Neural cell (in vitro differentiated cells): ENCODE measurements at regions not wholly inside any gene's neighbourhood (a gene's known extent, or its start where the extent isn't known, plus 50 kb on each side); places are given as distances from the start of the nearest gene placed in this dataset.

Source experiments
- H2AFZ ChIP-seq: fragments of 200-600, 300-800 bp; sonication (generic), shearing (Covaris generic); 2 replicates; pipeline ENCODE4 v1.6.0; 2014; ENCODE audit warnings: low read depth, mild to moderate bottlenecking, antibody characterized with exemption, low read length, moderate library complexity
- H3F3A ChIP-seq: fragments of 200-600 bp; shearing (Covaris generic); 2 replicates; pipeline ENCODE4 v1.6.1; 2016; ENCODE audit warnings: mild to moderate bottlenecking, moderate library complexity, mixed read lengths, antibody characterized with exemption, low read length; ENCODE audit not compliant: insufficient read depth, poor library complexity, severe bottlenecking
- H3K27ac ChIP-seq: fragments of 200-600, 300-800 bp; sonication (generic), shearing (Covaris generic); 2 replicates; pipeline ENCODE4 v1.5.1; 2014; ENCODE audit warnings: mild to moderate bottlenecking, low read length, moderate library complexity
- H3K27me3 ChIP-seq: fragments of 300-800, 200-600 bp; sonication (generic), shearing (Covaris generic); 2 replicates; pipeline ENCODE4 v1.6.0; 2014; ENCODE audit warnings: mild to moderate bottlenecking, low read depth, low read length, moderate library complexity; ENCODE audit not compliant: insufficient read depth
- H3K36me3 ChIP-seq: fragments of 300-800, 200-600 bp; sonication (generic), shearing (Covaris generic); 2 replicates; pipeline ENCODE4 v1.5.1; 2014; ENCODE audit warnings: mild to moderate bottlenecking, antibody characterized with exemption, low read length, moderate library complexity; ENCODE audit not compliant: insufficient read depth
- H3K4me2 ChIP-seq: fragments of 300-800, 200-600 bp; sonication (generic), shearing (Covaris generic); 2 replicates; pipeline ENCODE4 v1.6.0; 2014; ENCODE audit warnings: mild to moderate bottlenecking, low read length
- H3K4me3 ChIP-seq: fragments of 300-800, 200-600 bp; sonication (generic), shearing (Covaris generic); 2 replicates; pipeline ENCODE4 v1.5.1; 2014; ENCODE audit warnings: mild to moderate bottlenecking, low read length, moderate library complexity
- H3K79me2 ChIP-seq: fragments of 200-600 bp; shearing (Covaris generic); replicated peaks from 2 replicates; pipeline ENCODE4 v1.6.0; 2014; ENCODE audit warnings: mild to moderate bottlenecking, low read length, moderate library complexity; ENCODE audit not compliant: insufficient read depth
- H3K9ac ChIP-seq: fragments of 300-800, 200-600 bp; sonication (generic), shearing (Covaris generic); 2 replicates; pipeline ENCODE4 v1.6.1; 2016; ENCODE audit warnings: mild to moderate bottlenecking, low read length, mixed read lengths
- H3K9me2 ChIP-seq: fragments of 200-600 bp; shearing (Covaris generic); 2 replicates; pipeline ENCODE4 v1.6.1; 2016; ENCODE audit warnings: mild to moderate bottlenecking, low read length, mixed read lengths; ENCODE audit not compliant: insufficient read depth
- H3K9me3 ChIP-seq: fragments of 200-600, 300-800 bp; sonication (generic), shearing (Covaris generic); 2 replicates; pipeline ENCODE4 v1.6.1; 2016; ENCODE audit warnings: mild to moderate bottlenecking, mixed run types, low read length, moderate library complexity, mixed read lengths
- H4K20me1 ChIP-seq: fragments of 200-600 bp; shearing (Covaris generic); 2 replicates; pipeline ENCODE4 v1.6.1; 2016; ENCODE audit warnings: mild to moderate bottlenecking, mixed run types; ENCODE audit not compliant: insufficient read depth
- EP300 ChIP-seq: fragments of 450-650 bp; conservative IDR thresholded peaks from 2 replicates; pipeline ENCODE4 v1.6.1; 2014; ENCODE audit warnings: antibody characterized with exemption, mild to moderate bottlenecking, moderate library complexity; ENCODE audit not compliant: poor library complexity, severe bottlenecking
- EZH2 ChIP-seq: fragments of 200-600, 300-800 bp; shearing (Covaris generic), sonication (generic); IDR thresholded peaks from 2 replicates; pipeline ENCODE4 v1.6.1; 2014; ENCODE audit warnings: antibody characterized with exemption, low read length, borderline replicate concordance, mild to moderate bottlenecking; ENCODE audit not compliant: insufficient read depth, poor library complexity, severe bottlenecking
- MXI1 ChIP-seq: fragments of 450-650 bp; conservative IDR thresholded peaks from 2 replicates; pipeline ENCODE4 v1.6.1; 2014; ENCODE audit warnings: antibody characterized with exemption, mild to moderate bottlenecking; ENCODE audit not compliant: poor library complexity, severe bottlenecking
- POLR2AphosphoS5 ChIP-seq: IDR thresholded peaks from 2 replicates; pipeline ENCODE4 v1.6.1; 2012
- RAD21 ChIP-seq: fragments of 450-650 bp; conservative IDR thresholded peaks from 2 replicates; pipeline ENCODE4 v1.6.1; 2014; ENCODE audit warnings: antibody characterized with exemption, mild to moderate bottlenecking, moderate library complexity
- SMC3 ChIP-seq: fragments of 450-650 bp; conservative IDR thresholded peaks from 2 replicates; pipeline ENCODE4 v1.6.1; 2014; ENCODE audit warnings: antibody characterized with exemption, mild to moderate bottlenecking, moderate library complexity; ENCODE audit not compliant: poor library complexity
- TAF1 ChIP-seq: IDR thresholded peaks from 2 replicates; pipeline ENCODE4 v1.6.1; 2012; ENCODE audit warnings: low read depth
- TF ChIP-seq, protein P1 (sequence below): IDR thresholded peaks from 2 replicates; pipeline ENCODE4 v1.6.1; 2012; ENCODE audit warnings: borderline replicate concordance
- TF ChIP-seq, protein P2 (sequence below): fragments of 450-650 bp; IDR thresholded peaks from 2 replicates; pipeline ENCODE4 v1.5.1; 2014; ENCODE audit warnings: antibody characterized with exemption, mild to moderate bottlenecking, moderate library complexity; ENCODE audit not compliant: poor library complexity, severe bottlenecking

DNA sequence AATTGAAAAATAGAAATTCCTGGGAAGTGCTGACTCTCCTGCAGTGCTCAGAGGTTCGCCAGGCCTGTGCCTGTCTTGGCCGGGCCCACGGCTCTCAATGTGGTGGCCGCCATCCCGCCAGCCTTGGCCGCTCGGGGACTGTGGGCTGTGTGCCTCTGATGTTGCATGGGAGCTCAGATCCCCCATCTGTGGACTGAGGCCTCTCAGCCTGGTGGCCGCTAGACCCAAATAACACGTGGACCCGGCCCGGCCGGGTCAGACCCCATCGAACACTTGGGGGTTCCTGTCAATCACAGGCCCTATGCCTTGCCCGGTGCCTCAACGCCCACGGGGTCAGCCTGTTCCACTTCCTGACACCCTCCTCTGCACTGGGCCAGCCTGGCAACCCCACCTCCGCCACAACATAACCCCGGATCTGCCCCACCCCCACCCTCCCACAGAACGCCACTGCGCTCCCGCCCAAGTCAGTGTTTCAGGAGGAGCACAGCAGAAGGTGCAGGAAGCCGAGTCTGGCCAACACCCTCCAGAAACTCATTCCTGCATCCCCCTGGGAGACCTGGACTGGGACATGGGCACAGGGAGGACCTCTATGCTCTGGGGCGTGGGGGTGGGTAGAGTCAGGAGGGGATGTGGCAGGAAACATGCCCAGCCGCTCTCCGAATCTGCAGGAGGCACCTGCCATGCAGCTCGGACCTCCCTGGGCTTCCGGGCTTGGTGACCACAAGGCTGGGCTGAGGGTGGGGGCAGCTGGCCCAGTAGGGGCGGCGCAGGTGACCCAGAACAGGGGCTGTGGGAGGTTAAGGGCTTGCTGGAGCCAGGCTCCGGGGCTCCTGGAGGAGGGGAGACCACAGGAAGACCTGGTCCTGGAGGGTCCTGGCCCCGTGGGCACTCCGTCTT, 98.7 kb upstream of the BHLHE23 start:
- Histone ChIP-seq H2AFZ (no peak overlapping the region), H3K9me2 (no peaks in the 10 kb centered on the region), H4K20me1 (no peaks in the 10 kb centered on the region), H3K27me3 (peaks cover 23% of the 10 kb centered on the region), H3K27ac (no peak overlapping the region), H3K9me3 (peaks cover 3% of the 10 kb centered on the region), H3K79me2 (no peaks in the 10 kb centered on the region), H3K4me3 (no peak overlapping the region), H3F3A (no peaks in the 10 kb centered on the region), H3K9ac (no peak overlapping the region), H3K36me3 (no peaks in the 10 kb centered on the region), H3K4me2 (no peak overlapping the region)
- TF ChIP-seq SMC3 (no peak), EZH2 (no peak), RAD21 (no peak)

DNA sequence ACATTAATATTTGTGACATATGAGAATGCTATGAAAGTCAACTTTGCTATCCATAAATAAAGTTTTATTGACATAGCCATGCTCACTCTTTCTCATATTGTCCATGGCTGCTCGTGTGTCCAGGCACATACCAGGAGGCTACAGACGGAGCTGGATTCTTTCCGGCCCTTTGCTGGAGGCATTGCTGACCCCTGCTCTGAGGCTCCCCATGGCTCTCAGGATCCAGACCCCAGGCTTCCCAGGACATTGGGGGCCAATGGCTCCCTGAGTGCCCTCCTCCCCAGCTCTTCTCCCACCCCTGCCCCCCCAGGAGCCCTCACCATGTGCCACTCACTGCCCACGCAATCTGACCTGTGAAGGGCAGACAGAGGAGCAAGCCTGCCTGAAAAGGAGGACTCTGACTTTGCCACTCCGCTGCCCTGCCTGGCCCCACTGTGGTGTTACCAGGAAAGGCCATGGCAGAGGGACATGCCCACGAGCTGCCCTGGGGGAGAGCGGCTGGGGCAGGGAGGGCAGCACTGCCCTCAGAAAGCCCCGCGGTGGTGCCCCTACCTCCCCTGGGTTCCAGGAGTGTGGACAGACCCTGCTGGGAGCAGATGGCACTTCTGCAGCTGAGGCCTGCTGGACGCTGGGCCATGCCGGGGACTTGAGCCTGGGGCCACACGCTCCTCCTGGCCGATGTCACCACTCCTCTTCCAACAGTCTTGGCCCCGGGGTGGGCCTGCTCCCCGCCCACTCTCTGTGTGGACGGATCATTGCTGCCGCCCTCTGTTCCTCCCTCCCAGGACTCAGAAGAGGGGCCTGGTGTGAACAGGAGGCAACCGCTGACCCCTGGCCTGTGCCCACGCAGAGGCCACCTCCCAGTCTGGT, 97.8 kb upstream of the BHLHE23 start:
- H4K20me1 ChIP-seq = no peaks in the 10 kb centered on the region
- H3K27me3 ChIP-seq = peaks cover 29% of the 10 kb centered on the region
- H3K27ac ChIP-seq = no peak overlapping the region
- no peaks in the 10 kb centered on the region for H3K79me2 ChIP-seq
- no peak overlapping the region for H3K4me2 ChIP-seq
- TF ChIP-seq POLR2AphosphoS5 = no peak
- TF ChIP-seq, protein P1, sequence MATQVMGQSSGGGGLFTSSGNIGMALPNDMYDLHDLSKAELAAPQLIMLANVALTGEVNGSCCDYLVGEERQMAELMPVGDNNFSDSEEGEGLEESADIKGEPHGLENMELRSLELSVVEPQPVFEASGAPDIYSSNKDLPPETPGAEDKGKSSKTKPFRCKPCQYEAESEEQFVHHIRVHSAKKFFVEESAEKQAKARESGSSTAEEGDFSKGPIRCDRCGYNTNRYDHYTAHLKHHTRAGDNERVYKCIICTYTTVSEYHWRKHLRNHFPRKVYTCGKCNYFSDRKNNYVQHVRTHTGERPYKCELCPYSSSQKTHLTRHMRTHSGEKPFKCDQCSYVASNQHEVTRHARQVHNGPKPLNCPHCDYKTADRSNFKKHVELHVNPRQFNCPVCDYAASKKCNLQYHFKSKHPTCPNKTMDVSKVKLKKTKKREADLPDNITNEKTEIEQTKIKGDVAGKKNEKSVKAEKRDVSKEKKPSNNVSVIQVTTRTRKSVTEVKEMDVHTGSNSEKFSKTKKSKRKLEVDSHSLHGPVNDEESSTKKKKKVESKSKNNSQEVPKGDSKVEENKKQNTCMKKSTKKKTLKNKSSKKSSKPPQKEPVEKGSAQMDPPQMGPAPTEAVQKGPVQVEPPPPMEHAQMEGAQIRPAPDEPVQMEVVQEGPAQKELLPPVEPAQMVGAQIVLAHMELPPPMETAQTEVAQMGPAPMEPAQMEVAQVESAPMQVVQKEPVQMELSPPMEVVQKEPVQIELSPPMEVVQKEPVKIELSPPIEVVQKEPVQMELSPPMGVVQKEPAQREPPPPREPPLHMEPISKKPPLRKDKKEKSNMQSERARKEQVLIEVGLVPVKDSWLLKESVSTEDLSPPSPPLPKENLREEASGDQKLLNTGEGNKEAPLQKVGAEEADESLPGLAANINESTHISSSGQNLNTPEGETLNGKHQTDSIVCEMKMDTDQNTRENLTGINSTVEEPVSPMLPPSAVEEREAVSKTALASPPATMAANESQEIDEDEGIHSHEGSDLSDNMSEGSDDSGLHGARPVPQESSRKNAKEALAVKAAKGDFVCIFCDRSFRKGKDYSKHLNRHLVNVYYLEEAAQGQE = no peak
- TF ChIP-seq EP300 = no peak
- no peak for TF ChIP-seq RAD21
- no peak for TF ChIP-seq SMC3
- no peak for TF ChIP-seq EZH2
- TF ChIP-seq TAF1 = no peak
- no peak for TF ChIP-seq MXI1
- TF ChIP-seq, protein P2, sequence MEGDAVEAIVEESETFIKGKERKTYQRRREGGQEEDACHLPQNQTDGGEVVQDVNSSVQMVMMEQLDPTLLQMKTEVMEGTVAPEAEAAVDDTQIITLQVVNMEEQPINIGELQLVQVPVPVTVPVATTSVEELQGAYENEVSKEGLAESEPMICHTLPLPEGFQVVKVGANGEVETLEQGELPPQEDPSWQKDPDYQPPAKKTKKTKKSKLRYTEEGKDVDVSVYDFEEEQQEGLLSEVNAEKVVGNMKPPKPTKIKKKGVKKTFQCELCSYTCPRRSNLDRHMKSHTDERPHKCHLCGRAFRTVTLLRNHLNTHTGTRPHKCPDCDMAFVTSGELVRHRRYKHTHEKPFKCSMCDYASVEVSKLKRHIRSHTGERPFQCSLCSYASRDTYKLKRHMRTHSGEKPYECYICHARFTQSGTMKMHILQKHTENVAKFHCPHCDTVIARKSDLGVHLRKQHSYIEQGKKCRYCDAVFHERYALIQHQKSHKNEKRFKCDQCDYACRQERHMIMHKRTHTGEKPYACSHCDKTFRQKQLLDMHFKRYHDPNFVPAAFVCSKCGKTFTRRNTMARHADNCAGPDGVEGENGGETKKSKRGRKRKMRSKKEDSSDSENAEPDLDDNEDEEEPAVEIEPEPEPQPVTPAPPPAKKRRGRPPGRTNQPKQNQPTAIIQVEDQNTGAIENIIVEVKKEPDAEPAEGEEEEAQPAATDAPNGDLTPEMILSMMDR = no peak
- H3F3A ChIP-seq = no peaks in the 10 kb centered on the region
- no peaks in the 10 kb centered on the region for H3K36me3 ChIP-seq
- no peak overlapping the region for H3K9ac ChIP-seq
- no peaks in the 10 kb centered on the region for H3K9me2 ChIP-seq
- no peak overlapping the region for H3K4me3 ChIP-seq
- no peak overlapping the region for H2AFZ ChIP-seq
- peaks cover 3% of the 10 kb centered on the region for H3K9me3 ChIP-seq
